GM19238 (cell line): ENCODE measurements at regions not wholly inside any gene's neighbourhood (a gene's known extent, or its start where the extent isn't known, plus 50 kb on each side); places are given as distances from the start of the nearest gene placed in this dataset.
A peak's percentile ranks its signal among the peaks of the same experiment; 100 is the strongest.

ENCODE experiments used
- DNase-seq: peaks from one replicate; pipeline ENCODE4 v3.0.0; 2011; ENCODE audit warnings: low spot score; ENCODE audit not compliant: insufficient read length

GRCh38 chr17:77409282-77410161 lies 268.8 kb downstream of the SEC14L1 start:
- no peak for DNase-seq

- DNase-seq = no peak
Observed at GRCh38 chr17:77410470-77410869, 269.7 kb downstream of the SEC14L1 start.

GRCh38 chr17:77414811-77415400 lies 274.1 kb downstream of the SEC14L1 start:
- no peak for DNase-seq

- no peak for DNase-seq
Observed at GRCh38 chr17:77416105-77416713, 275.4 kb downstream of the SEC14L1 start.

GRCh38 chr17:77417575-77417974 lies 276.8 kb downstream of the SEC14L1 start:
- DNase-seq = no peak

- no peak for DNase-seq
Observed at GRCh38 chr17:77418609-77419008, 277.8 kb downstream of the SEC14L1 start.

GRCh38 chr17:77419095-77419494 lies 278.3 kb downstream of the SEC14L1 start:
- DNase-seq = no peak

- DNase-seq = no peak
Observed at GRCh38 chr17:77419547-77420094, 278.9 kb downstream of the SEC14L1 start.

- no peak for DNase-seq
Observed at GRCh38 chr17:77420095-77420803, 279.5 kb downstream of the SEC14L1 start.

GRCh38 chr17:77420804-77421629 lies 280.2 kb downstream of the SEC14L1 start:
- DNase-seq = peak; percentile 62

GRCh38 chr17:77421630-77421972 lies 280.8 kb downstream of the SEC14L1 start:
- DNase-seq = no peak

GRCh38 chr17:77422104-77422747 lies 281.5 kb downstream of the SEC14L1 start:
- DNase-seq = no peak

- no peak for DNase-seq
Observed at GRCh38 chr17:77422748-77423113, 282.0 kb downstream of the SEC14L1 start.

- DNase-seq = no peak
Observed at GRCh38 chr17:77423589-77424451, 283.1 kb downstream of the SEC14L1 start.

GRCh38 chr17:77424585-77425344 lies 284.0 kb downstream of the SEC14L1 start:
- no peak for DNase-seq

GRCh38 chr17:77425348-77425747 lies 284.6 kb downstream of the SEC14L1 start:
- DNase-seq = no peak

- DNase-seq = no peak
Observed at GRCh38 chr17:77425791-77426641, 285.2 kb downstream of the SEC14L1 start.
